SKM-1 (cell line): ENCODE measurements at regions not wholly inside any gene's neighbourhood (a gene's known extent, or its start where the extent isn't known, plus 50 kb on each side); places are given as distances from the start of the nearest gene placed in this dataset.
"Not testable (repeated sequence)": the region's sequence is repeated elsewhere in the genome, so short reads cannot be mapped to it uniquely, and the experiment has no call there.

ENCODE experiments used
- DNase-seq: peaks from one replicate; lab custom pipeline; 2025; ENCODE audit not compliant: unreplicated experiment; lab: John Stamatoyannopoulos, UW

- no peak for DNase-seq
Observed at GRCh38 chr3:145197821-145198220, 963.2 kb downstream of the PLOD2 start.

DNA sequence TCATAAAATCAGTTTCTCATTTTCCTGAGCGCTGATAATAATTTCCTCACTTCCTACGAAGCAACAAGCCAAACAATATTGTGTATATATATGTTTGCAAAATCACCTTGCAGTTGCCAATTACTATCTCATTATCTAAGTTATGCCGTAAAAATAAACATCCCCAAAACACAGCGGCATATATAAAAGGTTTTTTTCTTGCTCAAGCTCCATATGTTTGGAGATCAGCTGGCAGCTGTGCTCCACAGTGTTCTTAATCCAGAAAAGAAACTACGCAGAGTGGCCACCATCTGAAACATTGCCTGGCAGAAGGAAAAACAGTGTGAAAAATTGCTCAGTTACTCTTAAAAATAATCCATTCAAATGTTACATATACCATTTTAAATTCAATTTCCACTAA lies 951.4 kb downstream of the PLOD2 start:
- DNase-seq = no peak

DNA sequence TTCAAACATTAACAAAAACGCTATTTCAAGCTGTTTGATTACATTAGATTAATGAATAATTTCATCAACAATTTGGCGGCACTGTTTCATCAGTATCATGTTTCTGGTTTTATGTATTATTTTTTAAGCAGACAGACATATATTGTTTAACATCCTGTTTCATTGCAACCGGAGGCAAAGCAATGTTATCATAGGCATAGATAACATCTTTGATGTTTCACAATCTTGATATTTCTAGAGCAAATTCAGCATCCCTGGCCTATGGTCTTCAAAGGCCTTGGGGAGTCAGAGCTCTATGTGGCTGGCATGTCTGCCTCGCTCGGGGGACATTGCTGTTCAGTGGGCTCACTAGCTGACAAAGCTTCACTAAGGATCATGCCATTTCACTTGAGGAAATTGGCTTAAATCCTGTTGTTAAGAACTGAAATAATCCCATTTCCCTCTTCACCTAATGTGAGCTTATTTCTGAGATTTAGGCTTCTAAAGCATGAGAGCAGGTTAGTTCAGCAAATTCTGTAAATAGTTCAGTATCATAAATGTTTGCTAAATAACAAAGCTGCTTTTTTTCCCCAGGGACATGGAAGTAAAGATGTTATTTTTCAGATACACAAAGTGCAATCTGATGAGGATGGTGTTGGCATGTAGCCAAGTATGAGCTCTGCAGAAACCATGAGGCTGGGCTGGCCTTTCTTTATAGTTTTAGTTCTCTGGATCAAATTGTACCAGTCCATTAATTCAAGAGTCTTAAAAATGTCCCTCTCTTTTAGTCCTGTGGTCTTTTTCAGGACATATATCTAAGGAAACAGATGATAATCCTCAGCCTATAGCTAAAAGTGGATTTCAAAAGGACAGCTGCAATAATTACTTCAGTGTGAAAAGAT lies 941.4 kb downstream of the PLOD2 start:
- no peak for DNase-seq

- DNase-seq = no peak
Observed at GRCh38 chr3:145224886-145225285, 936.1 kb downstream of the PLOD2 start.

DNA sequence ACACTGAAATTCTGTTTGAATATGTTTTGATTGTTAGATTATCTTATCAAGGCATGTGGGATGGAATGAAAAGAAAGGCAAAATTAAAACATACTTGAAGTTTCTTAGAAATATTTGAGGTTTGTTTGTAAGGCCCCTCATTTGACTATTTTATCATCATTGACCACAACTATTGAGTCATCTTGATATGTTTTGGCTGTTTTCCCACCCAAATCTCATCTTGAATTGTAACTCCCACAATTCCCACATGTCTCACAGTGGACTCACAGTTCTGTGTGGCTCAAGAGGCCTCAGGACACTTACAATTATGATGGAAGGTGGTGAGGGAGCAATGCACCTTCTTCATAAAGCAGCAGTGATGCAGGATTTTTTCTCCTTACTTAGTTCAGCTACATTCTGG lies 917.1 kb downstream of the PLOD2 start:
- no peak for DNase-seq

DNA sequence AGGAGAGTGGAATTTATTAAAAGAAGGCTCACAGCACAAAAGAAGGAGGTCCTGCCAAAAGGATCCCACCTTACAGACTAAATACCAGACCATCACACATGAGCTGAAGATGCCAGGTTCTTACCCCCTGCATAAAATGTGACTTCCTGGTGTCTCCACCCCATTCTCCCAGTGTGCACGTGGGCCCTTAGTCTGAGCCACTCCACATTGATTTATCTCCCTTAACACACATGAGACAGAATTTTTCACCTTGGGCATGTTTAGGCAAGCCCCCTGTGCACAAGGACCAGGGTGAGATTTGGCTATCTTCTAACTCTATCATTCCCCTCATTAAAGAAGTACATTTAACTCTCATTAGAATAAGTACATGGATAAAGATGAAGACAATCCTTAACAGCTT lies 916.7 kb downstream of the PLOD2 start:
- no peak for DNase-seq

DNA sequence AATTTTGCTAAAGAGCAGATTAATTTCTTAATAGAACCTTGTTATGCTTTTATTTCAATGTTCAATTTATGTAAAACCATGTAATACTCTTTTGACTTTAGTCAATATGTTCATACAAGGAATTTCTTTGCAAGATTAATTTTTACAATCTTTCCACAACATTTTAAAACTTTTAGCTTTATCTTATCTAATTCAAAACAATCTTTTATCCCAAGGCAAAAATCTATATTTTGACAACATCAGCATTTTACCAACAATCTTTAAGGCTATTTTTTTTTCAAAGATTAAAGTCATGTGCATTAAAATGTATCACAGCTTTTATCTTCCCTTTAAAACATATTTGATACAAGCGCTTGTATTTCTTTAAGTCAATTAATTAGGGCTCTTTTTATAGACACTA lies 914.7 kb downstream of the PLOD2 start:
- DNase-seq = no peak

DNA sequence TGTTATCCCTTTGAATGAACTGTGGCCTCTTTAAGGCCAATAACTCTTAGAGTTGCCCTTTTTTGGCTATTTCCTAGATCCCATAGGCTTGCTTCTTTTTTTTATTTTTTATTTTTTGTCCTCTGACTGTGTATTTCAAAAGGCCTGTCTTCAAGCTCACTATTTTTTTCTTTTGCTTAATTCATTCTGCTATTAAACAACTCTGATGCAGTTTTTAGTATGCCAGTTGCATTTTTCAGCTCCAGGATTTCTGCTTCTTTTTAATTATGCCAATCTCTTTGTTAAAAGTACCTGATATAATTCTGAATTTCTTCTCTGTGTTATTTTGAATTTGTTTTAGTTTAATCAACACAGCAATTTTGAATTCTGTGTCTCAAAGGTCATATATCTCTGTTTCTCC lies 912.1 kb downstream of the PLOD2 start:
- DNase-seq = no peak

DNA sequence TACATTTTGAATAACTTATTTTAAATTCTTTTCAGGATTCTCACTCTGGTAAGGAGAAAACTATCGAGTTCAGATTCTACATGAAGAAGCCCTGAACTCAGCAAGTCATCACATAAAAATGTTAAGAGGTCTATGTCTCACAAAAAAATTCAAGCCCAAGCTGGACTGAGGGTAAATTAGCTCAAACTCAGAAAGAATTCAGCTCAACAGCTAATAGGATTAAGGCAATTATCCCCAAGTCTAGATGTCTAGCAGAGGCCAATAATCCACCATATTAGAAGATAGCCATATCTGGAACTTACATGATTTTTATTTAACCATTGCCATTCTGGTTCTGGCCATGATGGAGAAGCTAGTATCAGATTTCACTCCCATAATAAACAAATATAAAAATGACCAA lies 909.7 kb downstream of the PLOD2 start:
- DNase-seq = no peak

- DNase-seq = not testable (repeated sequence)
Observed at GRCh38 chr3:145257967-145258366, 903.0 kb downstream of the PLOD2 start.

DNA sequence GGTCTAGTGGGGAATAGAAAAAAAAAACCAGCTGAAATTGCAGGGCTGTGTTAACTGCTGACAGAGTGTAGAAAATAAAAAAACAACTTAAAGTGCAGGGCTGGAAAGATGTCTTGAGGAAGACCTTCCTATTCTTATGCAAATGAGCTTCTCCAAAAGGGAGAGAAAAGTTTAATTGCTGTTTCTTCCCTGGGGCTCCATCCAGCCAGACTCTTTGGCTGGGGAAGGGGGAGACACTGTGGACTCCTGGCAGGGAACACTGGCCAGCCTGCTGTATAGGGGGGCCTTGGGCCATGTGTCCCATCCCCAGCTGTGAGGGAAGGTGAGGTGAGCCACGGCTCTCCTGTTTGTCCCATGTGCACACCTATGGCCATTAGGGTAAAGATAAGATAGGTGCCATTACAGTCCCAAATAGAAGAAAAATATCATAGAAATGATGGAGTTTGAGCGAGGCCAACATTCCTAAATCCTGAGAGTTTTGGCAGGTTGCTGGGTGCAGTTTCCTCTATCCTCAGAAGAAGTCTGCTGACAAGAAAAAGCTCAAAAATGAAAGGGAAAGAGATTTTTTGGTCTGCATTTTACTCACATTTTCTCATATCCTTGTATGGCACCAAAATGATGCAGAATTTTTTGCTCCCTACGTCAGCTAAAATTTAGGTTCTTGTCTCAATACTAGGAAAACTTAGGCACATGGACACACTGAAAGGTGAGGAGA lies 901.7 kb downstream of the PLOD2 start:
- no peak for DNase-seq

- not testable (repeated sequence) for DNase-seq
Observed at GRCh38 chr3:145263458-145263857, 897.5 kb downstream of the PLOD2 start.

DNA sequence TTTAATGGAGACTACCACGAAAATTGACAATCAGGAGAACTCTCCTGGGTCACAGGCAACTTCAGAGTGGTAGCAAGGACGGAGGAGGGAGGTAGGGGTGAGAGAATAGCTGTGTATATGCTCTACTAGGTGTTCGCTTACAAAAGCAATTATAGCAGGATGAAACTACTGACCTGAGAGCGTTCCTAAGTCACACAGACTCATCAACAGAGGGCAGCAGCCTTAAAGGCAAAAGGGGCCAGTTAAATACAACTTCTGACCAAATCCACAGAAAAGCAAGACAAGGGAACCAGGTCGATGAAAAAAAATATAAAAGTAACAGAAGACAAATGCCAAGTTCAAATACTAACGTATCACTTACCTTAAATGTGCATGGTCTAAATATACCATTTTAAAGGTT lies 894.6 kb downstream of the PLOD2 start:
- no peak for DNase-seq

- DNase-seq = no peak
Observed at GRCh38 chr3:145269106-145269505, 891.9 kb downstream of the PLOD2 start.

DNA sequence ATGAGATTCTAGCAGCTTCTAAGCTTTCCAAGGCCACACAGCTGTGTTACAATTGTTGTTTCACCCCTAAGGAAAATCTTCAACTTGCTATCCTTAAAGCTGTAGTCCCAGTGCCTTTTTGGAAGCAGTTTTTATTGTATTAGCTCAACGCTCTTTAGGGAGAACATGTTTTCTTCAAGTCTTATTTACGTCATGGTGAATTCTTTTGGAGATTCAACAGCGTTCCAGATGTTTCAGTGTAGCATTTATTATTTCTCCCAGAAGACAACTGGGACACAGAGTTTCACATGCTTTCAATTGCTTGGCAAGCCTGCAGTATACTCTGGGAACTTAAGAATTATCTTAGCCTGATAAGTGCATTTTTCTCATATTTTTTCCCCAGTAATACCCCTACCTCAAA lies 888.3 kb downstream of the PLOD2 start:
- no peak for DNase-seq

GRCh38 chr3:145282505-145282904 lies 878.5 kb downstream of the PLOD2 start:
- no peak for DNase-seq

- no peak for DNase-seq
Observed at GRCh38 chr3:145286937-145287336, 874.0 kb downstream of the PLOD2 start.

GRCh38 chr3:145290010-145290409 lies 871.0 kb downstream of the PLOD2 start:
- DNase-seq = no peak

DNA sequence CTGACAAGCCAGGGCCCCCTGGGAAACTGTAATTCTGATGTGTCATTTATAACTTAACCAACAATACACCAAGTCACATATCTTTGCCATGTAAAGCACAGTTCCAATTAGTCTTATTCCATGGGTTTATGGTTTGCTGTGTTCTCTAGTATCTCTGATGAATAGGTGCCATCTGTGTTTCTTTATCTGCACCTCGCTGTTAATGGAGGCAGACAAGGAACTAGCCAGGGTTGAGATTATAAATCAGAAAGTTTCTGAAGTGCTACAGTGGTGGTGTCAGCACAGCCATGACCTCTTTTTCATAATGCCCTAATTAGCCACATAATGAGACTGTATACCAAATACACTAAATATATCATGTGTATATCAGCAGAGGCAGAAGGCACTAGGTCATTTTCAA lies 866.4 kb downstream of the PLOD2 start:
- DNase-seq = no peak

GRCh38 chr3:145307272-145307671 lies 853.7 kb downstream of the PLOD2 start:
- no peak for DNase-seq

- DNase-seq = no peak
Observed at GRCh38 chr3:145313751-145314150, 847.2 kb downstream of the PLOD2 start.

DNA sequence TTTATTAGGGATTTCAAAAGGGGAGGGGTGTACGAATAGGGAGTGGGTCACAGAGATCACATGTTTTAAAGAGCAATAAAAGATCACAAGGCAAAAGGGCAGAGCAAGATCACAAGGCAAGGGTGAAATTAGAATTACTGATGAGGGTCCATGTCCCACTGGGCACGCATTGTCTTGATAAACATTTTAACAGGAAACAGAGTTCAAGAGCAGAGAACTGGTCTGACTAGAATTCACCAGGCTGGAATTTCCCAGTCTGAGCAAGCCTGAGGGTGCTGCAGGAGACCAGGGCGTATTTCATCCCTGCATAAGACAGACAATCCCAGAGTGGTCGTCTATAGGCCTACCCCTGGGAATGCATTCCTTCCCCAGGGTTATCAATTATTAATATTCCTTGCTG lies 844.7 kb downstream of the PLOD2 start:
- not testable (repeated sequence) for DNase-seq
